Duodenal mucosa (tissue), 2 donors: ENCODE measurements at regions not wholly inside any gene's neighbourhood (a gene's known extent, or its start where the extent isn't known, plus 50 kb on each side); places are given as distances from the start of the nearest gene placed in this dataset.

Experiments used
- H3K27ac ChIP-seq: one replicate; pipeline ENCODE4 v1.7.0; 2013; ENCODE audit warnings: low read depth, low read length
- H3K27me3 ChIP-seq, 2 donors: one replicate each; pipeline ENCODE4 v1.7.0; 2013; ENCODE audit warnings: low read length in 2 of 2, control low read depth in 1 of 2; ENCODE audit not compliant: insufficient read depth in 2 of 2, control insufficient read depth in 1 of 2
- H3K36me3 ChIP-seq, 2 donors: one replicate each; pipeline ENCODE4 v1.7.0; 2013; ENCODE audit warnings: low read length in 2 of 2, control low read depth in 1 of 2; ENCODE audit not compliant: insufficient read depth in 2 of 2, control insufficient read depth in 1 of 2
- H3K4me1 ChIP-seq, 2 donors: one replicate each; pipeline ENCODE4 v1.7.0; 2013; ENCODE audit warnings: low read length in 2 of 2, control low read depth in 1 of 2; ENCODE audit not compliant: insufficient read depth in 2 of 2, control insufficient read depth in 1 of 2
- H3K4me3 ChIP-seq, 2 donors: one replicate each; pipeline ENCODE4 v1.7.0; 2013; ENCODE audit warnings: low read length in 2 of 2, low read depth in 1 of 2
- H3K9ac ChIP-seq, 2 donors: one replicate each; pipeline ENCODE4 v1.7.0; 2013; ENCODE audit warnings: low read length in 2 of 2, low read depth in 1 of 2
- H3K9me3 ChIP-seq, 2 donors: one replicate each; pipeline ENCODE4 v1.7.0; 2013; ENCODE audit warnings: low read length in 2 of 2, control low read depth in 1 of 2; ENCODE audit not compliant: control insufficient read depth in 1 of 2

DNA sequence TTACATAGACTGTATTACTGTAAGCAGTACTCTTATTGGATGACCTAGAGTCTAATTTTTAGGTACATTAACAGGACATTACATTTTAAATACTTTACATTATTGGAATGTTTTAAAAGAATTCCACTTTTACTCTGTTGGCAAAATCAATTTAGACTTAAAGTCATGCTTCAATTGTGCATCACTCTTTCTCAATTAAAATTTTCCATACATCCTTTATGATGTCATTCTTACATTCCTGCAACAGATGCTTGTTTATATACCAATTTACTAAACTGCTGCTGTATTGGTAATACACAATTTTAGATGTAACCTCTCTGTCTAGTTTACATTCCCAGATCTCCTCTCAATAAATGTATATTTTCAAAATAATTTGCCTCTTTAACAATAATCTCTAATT is 440.1 kb downstream of the ZEB2 start:
- H3K4me3 ChIP-seq = no peak overlapping the region
- no peak overlapping the region for H3K9ac ChIP-seq
- no peak overlapping the region for H3K27ac ChIP-seq
- H3K27me3 ChIP-seq = no peaks in the 10 kb centered on the region
- H3K36me3 ChIP-seq = no peaks in the 10 kb centered on the region
- H3K4me1 ChIP-seq = no peaks in the 10 kb centered on the region
- no peaks in the 10 kb centered on the region for H3K9me3 ChIP-seq

DNA sequence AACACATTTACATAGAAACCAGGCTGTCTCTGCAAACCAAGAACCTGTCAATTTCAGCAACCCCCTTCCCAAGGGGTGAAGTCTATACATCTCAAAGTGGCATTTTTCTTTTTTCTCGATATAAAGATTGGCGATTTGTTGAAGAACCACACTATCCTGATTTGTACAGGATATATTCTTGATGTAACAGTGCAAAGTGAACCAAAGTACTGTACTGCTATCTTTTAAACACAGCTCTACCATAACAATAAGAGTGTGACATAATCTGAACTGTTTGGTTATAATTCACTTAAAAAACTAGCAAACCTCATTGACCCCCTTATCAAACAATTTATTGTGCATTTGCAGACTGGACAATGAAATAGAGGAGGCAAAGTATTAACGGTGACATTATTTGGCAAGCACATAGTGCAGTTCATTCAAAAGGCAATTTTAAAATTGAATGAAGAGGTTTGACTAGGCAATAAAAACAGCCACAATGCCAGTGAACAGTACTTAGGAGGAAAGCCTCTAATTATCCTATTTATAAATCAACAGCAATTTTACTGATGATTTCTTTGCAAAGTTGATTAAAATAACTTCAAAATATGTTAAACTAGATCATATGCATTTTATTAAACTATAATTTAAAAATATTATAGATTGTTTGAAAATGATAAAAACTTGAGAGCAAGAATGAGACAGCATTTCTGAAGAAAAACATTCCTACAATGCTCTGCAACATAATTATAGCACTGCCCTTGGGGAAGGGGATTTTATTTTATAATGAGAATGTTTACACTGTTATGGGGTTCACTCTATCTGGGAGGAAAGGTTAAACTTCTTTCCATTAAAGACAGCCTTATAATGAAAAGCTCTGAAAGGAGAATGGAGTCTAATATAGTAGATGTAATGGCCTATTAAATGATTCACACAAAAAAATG is 440.9 kb downstream of the ZEB2 start:
- H3K27ac ChIP-seq = no peak overlapping the region
- H3K4me3 ChIP-seq = no peak overlapping the region
- no peaks in the 10 kb centered on the region for H3K9me3 ChIP-seq
- no peaks in the 10 kb centered on the region for H3K27me3 ChIP-seq
- H3K9ac ChIP-seq = no peak overlapping the region
- H3K36me3 ChIP-seq = no peaks in the 10 kb centered on the region
- H3K4me1 ChIP-seq = no peaks in the 10 kb centered on the region

DNA sequence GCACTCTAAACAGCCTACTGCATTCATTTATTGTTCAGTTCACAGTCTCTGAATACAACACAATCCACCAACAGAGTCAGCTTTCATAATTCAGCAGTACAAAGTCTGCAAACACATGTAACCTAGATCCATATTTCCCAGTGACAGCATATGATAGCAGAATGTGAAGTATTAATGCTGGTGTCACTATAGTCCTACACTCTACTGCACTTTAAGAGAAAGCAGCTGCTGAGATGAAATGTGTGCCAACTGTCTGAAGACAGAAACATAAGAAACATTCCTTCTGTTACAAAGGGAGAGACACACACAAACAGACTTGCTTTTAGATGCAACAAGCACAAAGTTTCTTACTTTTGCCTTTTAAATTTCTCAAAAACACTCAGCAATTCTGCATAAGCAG is 441.8 kb downstream of the ZEB2 start:
- Histone ChIP-seq H3K4me3 (no peak overlapping the region), H3K9me3 (no peaks in the 10 kb centered on the region), H3K36me3 (no peaks in the 10 kb centered on the region), H3K4me1 (no peaks in the 10 kb centered on the region), H3K9ac (no peak overlapping the region), H3K27ac (no peak overlapping the region), H3K27me3 (no peaks in the 10 kb centered on the region)

DNA sequence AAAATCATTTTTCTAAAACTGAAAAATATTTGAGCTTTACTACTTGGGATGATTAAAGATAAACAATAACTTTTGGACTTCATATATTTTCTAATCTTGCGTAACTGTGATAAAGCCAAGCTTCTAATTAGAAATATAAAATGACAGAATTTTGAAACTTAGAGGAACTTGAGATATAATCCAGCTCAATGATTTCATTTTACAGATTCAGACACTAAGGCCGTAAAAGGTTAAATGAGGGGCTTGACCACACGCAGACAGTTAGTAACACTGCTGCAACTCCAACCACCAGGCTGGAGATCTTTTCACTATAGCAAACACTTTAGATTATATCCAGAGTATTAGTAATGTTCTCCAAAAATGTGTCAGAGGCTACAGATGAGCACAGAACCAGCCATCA is 445.5 kb downstream of the ZEB2 start:
- Histone ChIP-seq H3K36me3 (no peaks in the 10 kb centered on the region), H3K4me3 (no peak overlapping the region), H3K4me1 (no peaks in the 10 kb centered on the region), H3K27ac (no peak overlapping the region), H3K27me3 (no peaks in the 10 kb centered on the region), H3K9ac (no peak overlapping the region), H3K9me3 (no peaks in the 10 kb centered on the region)

DNA sequence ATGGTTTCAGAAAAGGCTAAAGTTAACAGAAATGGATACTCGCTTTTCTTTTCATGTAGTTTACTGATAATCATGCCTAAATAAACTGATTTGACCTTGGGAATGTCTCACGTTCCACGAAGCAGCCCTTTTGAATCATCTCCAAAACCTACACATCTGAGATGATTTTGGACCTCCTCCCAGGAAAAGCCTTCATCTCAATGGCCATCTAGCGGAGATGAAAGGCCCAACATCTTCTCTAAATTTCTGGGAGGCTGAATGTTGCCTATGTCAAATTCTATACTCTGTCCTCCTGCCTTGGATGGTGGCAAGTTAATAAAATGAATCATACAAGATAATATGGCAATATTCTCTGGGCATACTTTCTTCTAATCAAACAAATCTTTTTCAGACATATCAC is 448.5 kb downstream of the ZEB2 start:
- Histone ChIP-seq H3K27me3 (no peaks in the 10 kb centered on the region), H3K9me3 (no peaks in the 10 kb centered on the region), H3K36me3 (no peaks in the 10 kb centered on the region), H3K4me3 (no peak overlapping the region), H3K27ac (no peak overlapping the region), H3K9ac (no peak overlapping the region), H3K4me1 (no peaks in the 10 kb centered on the region)

DNA sequence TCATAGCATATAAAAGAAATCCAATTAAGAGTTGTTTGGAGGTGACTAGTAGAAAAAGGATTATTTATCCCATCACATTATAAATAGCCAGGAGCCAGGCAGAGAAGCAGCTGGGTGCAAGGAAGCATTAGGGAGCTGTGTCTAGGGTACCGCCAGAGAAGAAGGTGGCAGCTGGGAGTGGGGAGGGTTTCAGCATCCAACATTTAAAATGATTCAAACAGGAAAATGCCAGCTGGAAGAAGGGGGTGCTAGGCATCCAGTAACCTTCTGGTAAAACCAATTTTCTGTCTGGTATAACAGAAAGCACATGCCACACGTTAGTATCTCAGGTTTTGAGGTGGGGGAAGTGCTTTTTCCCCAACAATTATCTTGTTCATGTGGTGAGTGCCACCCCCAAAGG is 452.4 kb downstream of the ZEB2 start:
- Histone ChIP-seq H3K27me3 (no peaks in the 10 kb centered on the region), H3K27ac (no peak overlapping the region), H3K9me3 (no peaks in the 10 kb centered on the region), H3K4me1 (no peaks in the 10 kb centered on the region), H3K9ac (no peak overlapping the region), H3K4me3 (no peak overlapping the region), H3K36me3 (no peaks in the 10 kb centered on the region)

DNA sequence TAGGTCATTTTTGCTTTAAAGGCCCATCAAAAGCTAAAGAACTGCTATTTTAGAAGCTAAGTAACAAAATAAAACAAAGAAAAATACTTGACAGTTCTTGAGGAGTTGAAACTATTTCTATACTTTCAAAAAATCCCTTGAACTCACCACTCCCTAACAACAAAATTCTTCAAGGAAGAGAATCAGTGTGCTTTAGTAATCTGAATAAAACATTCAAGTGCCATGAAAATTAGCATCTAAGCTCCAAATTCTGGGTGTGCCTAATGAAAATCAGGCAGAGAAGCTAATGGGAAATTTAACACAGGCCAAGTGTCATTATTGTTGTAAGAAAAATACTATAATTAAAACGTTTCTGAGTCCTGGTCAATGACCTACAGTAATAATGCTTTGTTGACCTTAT is 456.3 kb downstream of the ZEB2 start:
- H3K9ac ChIP-seq = no peak overlapping the region
- no peak overlapping the region for H3K4me3 ChIP-seq
- no peak overlapping the region for H3K27ac ChIP-seq
- H3K36me3 ChIP-seq = no peaks in the 10 kb centered on the region
- no peaks in the 10 kb centered on the region for H3K9me3 ChIP-seq
- H3K4me1 ChIP-seq = no peaks in the 10 kb centered on the region
- no peaks in the 10 kb centered on the region for H3K27me3 ChIP-seq

DNA sequence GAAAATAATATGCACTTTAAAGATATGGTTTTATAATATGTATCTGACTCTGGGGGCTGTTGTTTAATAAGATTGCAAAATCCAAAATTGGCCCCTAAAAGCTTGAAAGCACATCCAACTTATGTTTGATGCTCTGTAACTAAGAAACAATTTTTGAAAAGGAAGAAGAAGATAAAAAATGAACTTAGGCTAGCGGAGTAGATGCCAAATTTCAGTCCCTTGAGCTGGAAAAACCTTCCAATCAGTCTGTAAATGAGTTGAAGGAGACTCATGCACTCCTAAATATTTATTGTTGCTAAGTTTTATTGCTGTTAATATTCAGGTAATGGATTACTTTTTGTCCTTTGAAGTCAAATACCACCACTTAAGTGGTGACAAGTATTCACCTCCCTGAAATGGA is 465.0 kb downstream of the ZEB2 start:
- H3K4me3 ChIP-seq = no peak overlapping the region
- no peaks in the 10 kb centered on the region for H3K4me1 ChIP-seq
- no peaks in the 10 kb centered on the region for H3K9me3 ChIP-seq
- no peaks in the 10 kb centered on the region for H3K36me3 ChIP-seq
- no peak overlapping the region for H3K27ac ChIP-seq
- no peak overlapping the region for H3K9ac ChIP-seq
- H3K27me3 ChIP-seq = no peaks in the 10 kb centered on the region

DNA sequence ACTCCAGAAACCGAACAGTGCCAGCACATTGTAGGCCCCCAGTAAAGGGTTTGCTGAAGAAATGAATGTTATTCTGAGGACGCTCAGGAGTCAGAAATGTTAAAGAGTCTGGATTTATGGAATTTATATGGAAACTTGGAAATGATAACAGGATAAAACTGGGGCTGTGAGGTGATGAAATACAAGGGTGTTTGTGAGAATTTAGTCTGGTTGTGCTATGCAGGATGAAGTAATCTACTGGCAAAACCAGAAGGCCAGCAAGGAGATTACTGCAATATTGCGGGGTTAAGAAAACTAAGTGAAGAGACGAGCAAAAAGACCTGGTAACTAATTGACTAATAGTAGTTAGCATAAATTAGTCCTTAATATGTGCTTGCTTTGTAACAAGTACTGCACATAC is 467.8 kb downstream of the ZEB2 start:
- no peak overlapping the region for H3K4me3 ChIP-seq
- peaks cover 0 to 12% of the 10 kb centered on the region in 2 donors for H3K4me1 ChIP-seq
- no peak overlapping the region for H3K27ac ChIP-seq
- no peaks in the 10 kb centered on the region for H3K9me3 ChIP-seq
- no peak overlapping the region for H3K9ac ChIP-seq
- no peaks in the 10 kb centered on the region for H3K36me3 ChIP-seq
- no peaks in the 10 kb centered on the region for H3K27me3 ChIP-seq

DNA sequence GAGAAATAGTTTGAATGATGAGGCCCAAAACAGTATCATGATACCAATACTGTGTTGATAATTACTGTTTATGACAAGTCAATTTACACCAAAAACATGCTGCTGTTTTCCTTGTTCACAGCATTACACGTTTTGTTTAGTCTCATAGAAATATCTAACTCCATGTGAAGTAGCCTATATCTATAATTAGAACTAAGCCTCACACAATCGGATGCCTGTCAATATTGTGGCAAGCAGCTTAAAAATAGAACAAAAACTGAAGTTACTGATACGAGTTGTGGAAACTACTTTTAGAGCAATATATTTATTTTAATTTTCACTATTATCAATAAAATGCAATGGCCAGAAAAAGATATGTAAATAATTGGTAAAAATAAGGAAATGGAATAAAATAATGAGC is 470.8 kb downstream of the ZEB2 start:
- Histone ChIP-seq H3K36me3 (no peaks in the 10 kb centered on the region), H3K9me3 (no peaks in the 10 kb centered on the region), H3K4me3 (no peak overlapping the region), H3K27ac (no peak overlapping the region), H3K4me1 (peaks cover 0 to 12% of the 10 kb centered on the region in 2 donors), H3K27me3 (no peaks in the 10 kb centered on the region), H3K9ac (no peak overlapping the region)
